ENCODE measurements at regions not wholly inside any gene's neighbourhood (a gene's known extent, or its start where the extent isn't known, plus 50 kb on each side); places are given as distances from the start of the nearest gene placed in this dataset.

DNA sequence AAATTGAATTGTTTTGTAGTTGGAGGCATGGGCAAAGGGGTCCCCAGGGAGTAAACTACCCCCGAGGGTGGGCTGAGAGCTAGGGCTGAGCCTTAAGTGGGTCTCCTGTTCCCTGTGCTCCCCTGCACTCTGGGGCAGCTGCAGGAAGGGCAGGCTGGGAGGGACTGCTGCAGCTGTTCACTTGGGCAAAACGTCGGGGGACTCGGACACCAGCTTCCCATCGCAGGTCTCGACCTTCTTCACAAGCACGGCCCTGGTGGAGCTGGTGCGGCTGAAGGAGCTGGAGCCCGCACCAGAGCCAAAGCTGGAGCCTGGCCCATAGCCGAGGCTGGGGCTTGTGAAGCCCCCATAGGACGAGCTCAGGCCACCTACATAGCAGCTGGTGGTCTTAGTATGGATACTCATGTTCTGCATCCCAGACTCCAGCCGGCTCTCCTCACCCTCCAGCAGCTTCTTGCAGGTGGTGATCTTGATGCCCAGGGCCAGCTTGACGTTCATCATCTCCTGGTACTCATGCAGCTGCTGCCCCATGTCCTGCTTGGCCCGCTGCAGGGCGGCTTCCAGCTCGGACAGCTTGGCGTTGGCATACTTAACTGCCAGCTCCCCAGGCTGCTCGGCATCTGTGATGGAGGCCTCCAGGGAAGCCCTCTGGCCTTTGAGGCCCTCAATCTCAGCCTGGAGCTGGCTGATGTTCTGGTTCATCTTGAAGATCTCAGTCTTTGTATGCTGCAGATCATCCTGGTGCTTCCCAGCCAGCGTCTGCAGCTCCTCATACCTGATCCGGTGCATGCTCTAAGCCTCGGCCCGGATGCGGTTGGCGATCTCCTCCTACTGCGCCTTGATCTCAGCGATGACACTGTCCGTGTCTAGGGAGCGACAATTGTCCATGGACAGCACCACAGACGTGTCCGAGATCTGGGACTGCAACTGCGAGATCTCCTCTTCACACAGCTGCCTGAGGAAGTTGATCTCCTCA is 423.5 kb upstream of the ARPP21 start:
- no peaks in the 10 kb centered on the region for H3K9me3 ChIP-seq (ENCODE audit: severe bottlenecking)

DNA sequence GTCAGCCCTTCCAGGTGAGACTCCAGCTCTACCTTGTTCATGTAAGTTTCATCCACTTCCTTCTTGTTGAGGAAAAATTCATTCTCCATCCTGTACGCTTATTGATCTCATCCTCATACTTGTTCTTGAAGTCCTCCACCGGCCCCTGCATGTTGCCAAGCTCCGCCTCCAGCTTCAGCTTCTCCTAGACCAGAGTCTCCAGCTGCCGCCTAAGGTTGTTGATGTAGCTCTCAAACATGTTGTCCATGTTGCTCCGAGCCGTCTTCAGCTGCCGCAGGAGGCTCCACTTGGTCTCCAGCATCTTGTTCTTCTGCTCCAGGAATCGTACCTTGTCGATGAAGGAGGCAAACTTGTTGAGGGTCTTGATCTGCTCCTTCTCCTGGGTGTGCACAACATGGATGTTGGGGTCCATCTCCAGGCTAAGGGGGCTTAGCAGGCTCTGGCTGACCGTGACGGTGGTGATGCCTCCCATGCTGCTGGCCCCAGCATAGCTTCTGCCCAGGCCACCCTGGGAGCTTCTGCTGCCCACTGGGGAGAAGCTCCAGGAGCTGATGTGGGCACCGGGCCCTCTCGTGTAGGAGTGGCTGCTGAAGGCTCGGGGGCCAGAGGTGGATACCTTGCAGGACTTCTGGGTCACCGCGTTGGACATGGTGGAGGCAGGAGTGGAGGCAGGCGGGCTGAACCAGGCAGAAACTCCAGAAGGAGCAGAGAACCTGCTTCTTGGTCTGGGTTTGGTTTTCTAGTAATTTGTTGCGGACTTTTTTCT is 422.6 kb upstream of the ARPP21 start:
- no peaks in the 10 kb centered on the region for H3K9me3 ChIP-seq (ENCODE audit: severe bottlenecking)
- H3K27ac ChIP-seq, result no peak overlapping the region
- no peak for DNase-seq
- no peak for TF ChIP-seq CTCF (IDR thresholded peaks at IDR 0.05; ENCODE audit: low read depth, low read length)
- no peak overlapping the region for H3K4me3 ChIP-seq (ENCODE audit: low read depth, low read length)
- H3K36me3 ChIP-seq, result no peaks in the 10 kb centered on the region
- no peaks in the 10 kb centered on the region for H3K27me3 ChIP-seq (ENCODE audit: insufficient read depth, low read depth, severe bottlenecking)

More for the DNA sequence above, 423.5 kb upstream of the ARPP21 start:
- no peak overlapping the region for H3K4me3 ChIP-seq (ENCODE audit: low read depth, low read length)
- no peak overlapping the region for H3K27ac ChIP-seq
- TF ChIP-seq CTCF (IDR thresholded peaks at IDR 0.05; ENCODE audit: low read depth, low read length), result no peak
- H3K27me3 ChIP-seq (ENCODE audit: insufficient read depth, low read depth, severe bottlenecking), result no peaks in the 10 kb centered on the region
- DNase-seq, result no peak
- no peaks in the 10 kb centered on the region for H3K36me3 ChIP-seq

- no peaks in the 10 kb centered on the region for H3K27me3 ChIP-seq (ENCODE audit: insufficient read depth, low read depth, severe bottlenecking)
- no peak for TF ChIP-seq CTCF (IDR thresholded peaks at IDR 0.05; ENCODE audit: low read depth, low read length)
These were observed 415.5 kb upstream of the ARPP21 start for GRCh38 chr3:35223632-35224394.

GRCh38 chr3:35224565-35225295 is 414.6 kb upstream of the ARPP21 start:
- Histone ChIP-seq H3K27me3 (ENCODE audit: insufficient read depth, low read depth, severe bottlenecking) (no peaks in the 10 kb centered on the region), H3K36me3 (no peaks in the 10 kb centered on the region), H3K4me3 (ENCODE audit: low read depth, low read length) (no peak overlapping the region), H3K27ac (no peak overlapping the region), H3K9me3 (ENCODE audit: severe bottlenecking) (no peaks in the 10 kb centered on the region)
- no peak for DNase-seq
- TF ChIP-seq CTCF (IDR thresholded peaks at IDR 0.05; ENCODE audit: low read depth, low read length), result no peak

More at GRCh38 chr3:35223632-35224394, 415.5 kb upstream of the ARPP21 start:
- no peaks in the 10 kb centered on the region for H3K9me3 ChIP-seq (ENCODE audit: severe bottlenecking)
- no peaks in the 10 kb centered on the region for H3K36me3 ChIP-seq
- H3K27ac ChIP-seq, result no peak overlapping the region
- no peak for DNase-seq
- H3K4me3 ChIP-seq (ENCODE audit: low read depth, low read length), result no peak overlapping the region

- H3K9me3 ChIP-seq (ENCODE audit: severe bottlenecking), result no peaks in the 10 kb centered on the region
These were observed 398.1 kb upstream of the ARPP21 start for GRCh38 chr3:35241236-35241635.

More at GRCh38 chr3:35241236-35241635, 398.1 kb upstream of the ARPP21 start:
- Histone ChIP-seq H3K27me3 (ENCODE audit: insufficient read depth, low read depth, severe bottlenecking) (no peaks in the 10 kb centered on the region), H3K27ac (no peak overlapping the region), H3K36me3 (no peaks in the 10 kb centered on the region), H3K4me3 (ENCODE audit: low read depth, low read length) (no peak overlapping the region)
- no peak for TF ChIP-seq CTCF (IDR thresholded peaks at IDR 0.05; ENCODE audit: low read depth, low read length)
- no peak for DNase-seq

All from WERI-Rb-1 (cell line).